GM18907 (cell line): ENCODE measurements at regions not wholly inside any gene's neighbourhood (a gene's known extent, or its start where the extent isn't known, plus 50 kb on each side); places are given as distances from the start of the nearest gene placed in this dataset.

Experiments used
- ATAC-seq: cut with Tn5 transposase; IDR thresholded peaks from one replicate; pipeline ENCODE4 v1.9.1; 2021; ENCODE audit warnings: mild to moderate bottlenecking, moderate library complexity; ENCODE audit not compliant: unreplicated experiment

- no peak for ATAC-seq
These were observed 619.7 kb downstream of the HACE1 start for GRCh38 chr6:104239971-104240370.

- no peak for ATAC-seq
These were observed 630.7 kb downstream of the HACE1 start for GRCh38 chr6:104229057-104229456.

GRCh38 chr6:104227508-104227907 lies 632.2 kb downstream of the HACE1 start:
- no peak for ATAC-seq

GRCh38 chr6:104226790-104227446 lies 632.8 kb downstream of the HACE1 start:
- ATAC-seq: no peak

- ATAC-seq: no peak
These were observed 641.6 kb downstream of the HACE1 start for GRCh38 chr6:104218116-104218515.

GRCh38 chr6:104214901-104215300 lies 644.8 kb downstream of the HACE1 start:
- no peak for ATAC-seq

- no peak for ATAC-seq
These were observed 646.6 kb downstream of the HACE1 start for GRCh38 chr6:104212977-104213668.

GRCh38 chr6:104207635-104208034 lies 652.1 kb downstream of the HACE1 start:
- no peak for ATAC-seq

GRCh38 chr6:104201557-104201956 lies 658.2 kb downstream of the HACE1 start:
- no peak for ATAC-seq

GRCh38 chr6:104187616-104188015 lies 672.1 kb downstream of the HACE1 start:
- ATAC-seq: no peak

GRCh38 chr6:104186831-104187230 lies 672.9 kb downstream of the HACE1 start:
- no peak for ATAC-seq

- no peak for ATAC-seq
These were observed 675.8 kb downstream of the HACE1 start for GRCh38 chr6:104183816-104184435.

GRCh38 chr6:104182811-104183210 lies 676.9 kb downstream of the HACE1 start:
- ATAC-seq: no peak

- no peak for ATAC-seq
These were observed 686.1 kb downstream of the HACE1 start for GRCh38 chr6:104173668-104174067.

GRCh38 chr6:104170401-104170800 lies 689.3 kb downstream of the HACE1 start:
- ATAC-seq: no peak

- no peak for ATAC-seq
These were observed 693.6 kb downstream of the HACE1 start for GRCh38 chr6:104166055-104166668.

- no peak for ATAC-seq
These were observed 697.6 kb downstream of the HACE1 start for GRCh38 chr6:104162036-104162669.

- no peak for ATAC-seq
These were observed 700.6 kb downstream of the HACE1 start for GRCh38 chr6:104159045-104159618.

GRCh38 chr6:104143757-104144156 lies 716.0 kb downstream of the HACE1 start:
- ATAC-seq: no peak

- no peak for ATAC-seq
These were observed 724.8 kb downstream of the HACE1 start for GRCh38 chr6:104134876-104135275.

- no peak for ATAC-seq
These were observed 729.4 kb downstream of the HACE1 start for GRCh38 chr6:104130343-104130742.
